GM19043 (cell line): ENCODE measurements at regions not wholly inside any gene's neighbourhood (a gene's known extent, or its start where the extent isn't known, plus 50 kb on each side); places are given as distances from the start of the nearest gene placed in this dataset.
"Not testable (repeated sequence)": the region's sequence is repeated elsewhere in the genome, so short reads cannot be mapped to it uniquely, and the experiment has no call there.

ENCODE experiments used
- ATAC-seq: cut with Tn5 transposase; IDR thresholded peaks from one replicate; pipeline ENCODE4 v1.9.1; 2021; ENCODE audit warnings: low read depth; ENCODE audit not compliant: unreplicated experiment

GRCh38 chr3:77707281-77707680 lies 667.4 kb downstream of the ROBO2 start:
- ATAC-seq: no peak

GRCh38 chr3:77709155-77709554 lies 669.3 kb downstream of the ROBO2 start:
- no peak for ATAC-seq

GRCh38 chr3:77718311-77718710 lies 678.4 kb downstream of the ROBO2 start:
- no peak for ATAC-seq

- ATAC-seq: no peak
Observed at GRCh38 chr3:77720460-77720971, 680.6 kb downstream of the ROBO2 start.

GRCh38 chr3:77726517-77726916 lies 686.6 kb downstream of the ROBO2 start:
- no peak for ATAC-seq

- ATAC-seq: no peak
Observed at GRCh38 chr3:77746048-77746447, 706.1 kb downstream of the ROBO2 start.

GRCh38 chr3:77746892-77747291 lies 707.0 kb downstream of the ROBO2 start:
- ATAC-seq: no peak

GRCh38 chr3:77756397-77756975 lies 716.6 kb downstream of the ROBO2 start:
- not testable (repeated sequence) for ATAC-seq

GRCh38 chr3:77772459-77772858 lies 732.6 kb downstream of the ROBO2 start:
- ATAC-seq: no peak

- no peak for ATAC-seq
Observed at GRCh38 chr3:77773084-77773483, 733.2 kb downstream of the ROBO2 start.

- no peak for ATAC-seq
Observed at GRCh38 chr3:77780278-77780996, 740.5 kb downstream of the ROBO2 start.

- no peak for ATAC-seq
Observed at GRCh38 chr3:77786216-77786615, 746.3 kb downstream of the ROBO2 start.

- ATAC-seq: no peak
Observed at GRCh38 chr3:77795013-77795412, 755.1 kb downstream of the ROBO2 start.

- no peak for ATAC-seq
Observed at GRCh38 chr3:77799278-77799677, 759.4 kb downstream of the ROBO2 start.

GRCh38 chr3:77800893-77801292 lies 761.0 kb downstream of the ROBO2 start:
- no peak for ATAC-seq

- ATAC-seq: no peak
Observed at GRCh38 chr3:77807312-77807711, 767.4 kb downstream of the ROBO2 start.

- ATAC-seq: no peak
Observed at GRCh38 chr3:77814845-77815244, 774.9 kb downstream of the ROBO2 start.

- ATAC-seq: no peak
Observed at GRCh38 chr3:77815467-77815866, 775.6 kb downstream of the ROBO2 start.

- no peak for ATAC-seq
Observed at GRCh38 chr3:77816366-77816765, 776.5 kb downstream of the ROBO2 start.

- ATAC-seq: no peak
Observed at GRCh38 chr3:77825001-77825827, 785.3 kb downstream of the ROBO2 start.

GRCh38 chr3:77835921-77836320 lies 796.0 kb downstream of the ROBO2 start:
- no peak for ATAC-seq
